Activated naive CD8-positive, alpha-beta T cell (primary cell): ENCODE measurements at regions not wholly inside any gene's neighbourhood (a gene's known extent, or its start where the extent isn't known, plus 50 kb on each side); places are given as distances from the start of the nearest gene placed in this dataset.

ENCODE experiments used
- H3K27ac Mint-ChIP-seq: one replicate; pipeline ENCODE4 v1.8.0; 2021; ENCODE audit warnings: mixed read lengths
- H3K27me3 Mint-ChIP-seq: one replicate; pipeline ENCODE4 v1.8.0; 2021; ENCODE audit warnings: mixed read lengths
- H3K36me3 Mint-ChIP-seq: one replicate; pipeline ENCODE4 v1.8.0; 2021; ENCODE audit warnings: mixed read lengths
- H3K4me1 Mint-ChIP-seq: one replicate; pipeline ENCODE4 v1.8.0; 2021; ENCODE audit warnings: low read depth, mixed read lengths
- H3K4me3 Mint-ChIP-seq: one replicate; pipeline ENCODE4 v1.8.0; 2021; ENCODE audit warnings: mild to moderate bottlenecking, mixed read lengths
- H3K9me3 Mint-ChIP-seq: one replicate; pipeline ENCODE4 v1.8.0; 2021; ENCODE audit warnings: low read depth, mixed read lengths

DNA sequence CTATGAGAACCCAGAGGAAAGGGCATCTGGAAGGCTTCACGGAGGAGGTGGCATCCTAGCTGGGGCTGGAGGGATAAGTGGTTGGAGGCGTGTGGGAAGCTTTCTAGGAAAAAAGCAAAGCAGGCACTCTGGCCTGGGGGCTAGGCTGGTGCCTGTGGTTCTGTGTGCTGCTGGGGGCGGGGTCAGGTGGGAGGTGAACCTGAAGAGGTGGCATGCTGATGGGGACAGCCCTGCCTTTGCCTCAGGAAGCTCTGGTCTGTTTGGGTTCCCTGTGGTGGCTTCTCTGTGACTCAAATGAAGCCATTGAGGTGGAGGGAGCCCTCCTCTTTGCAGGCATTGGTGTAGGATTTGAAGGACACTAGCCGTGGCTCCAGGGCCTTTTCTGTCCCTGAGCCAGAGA is 221.6 kb upstream of the POU3F1 start:
- Mint-ChIP-seq H3K27ac (no peak overlapping the region), H3K27me3 (peaks cover 22% of the 10 kb centered on the region), H3K9me3 (no peaks in the 10 kb centered on the region), H3K4me3 (no peak overlapping the region), H3K4me1 (no peaks in the 10 kb centered on the region), H3K36me3 (no peaks in the 10 kb centered on the region)

DNA sequence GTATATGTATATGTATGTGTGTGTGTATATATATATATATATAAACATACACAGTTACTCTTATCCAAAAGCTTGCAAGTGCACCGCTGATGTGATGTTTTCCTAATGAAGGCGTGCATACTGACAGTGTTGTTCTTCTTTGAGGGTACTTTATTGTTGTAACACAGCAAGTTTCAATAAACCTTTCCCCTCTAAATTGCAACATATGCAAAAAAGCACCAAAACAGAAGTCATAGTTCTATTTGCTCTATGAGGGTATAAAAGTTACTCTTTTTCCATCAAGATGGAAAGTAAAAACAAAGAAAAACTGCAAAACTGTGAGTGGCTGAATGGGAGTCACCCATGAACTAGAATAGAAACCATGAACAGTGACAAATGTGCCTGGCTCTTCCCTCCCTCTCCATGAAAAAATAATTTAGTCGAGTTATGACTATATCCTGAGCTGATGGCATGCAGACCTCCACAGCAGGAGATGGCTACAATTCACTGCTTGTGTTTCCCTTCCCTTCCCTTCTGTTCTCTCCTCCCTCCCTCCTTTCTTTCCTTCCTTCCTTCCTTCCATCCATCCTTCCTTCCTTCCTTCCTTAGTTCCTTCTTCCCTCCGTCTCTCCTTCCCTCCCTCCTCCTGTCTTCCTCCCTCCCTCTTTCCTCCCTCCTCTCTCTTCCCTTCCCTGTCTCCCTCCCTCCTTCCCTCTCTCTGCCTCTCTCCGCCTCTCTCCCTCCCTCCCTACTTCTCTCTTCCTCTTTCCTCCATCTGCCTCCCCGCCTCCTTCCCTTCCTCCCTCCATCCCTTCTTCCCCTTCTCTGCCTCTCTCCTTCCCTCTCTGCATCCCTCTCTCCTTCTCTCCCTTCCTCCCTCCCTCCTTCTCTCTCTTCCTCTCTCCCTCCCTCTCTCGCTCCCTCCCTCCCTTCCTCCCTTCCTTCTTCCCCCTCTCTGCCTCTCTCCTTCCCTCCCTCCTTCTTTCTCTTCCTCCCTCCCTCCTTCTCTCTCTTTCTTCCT is 220.7 kb upstream of the POU3F1 start:
- peaks cover 19% of the 10 kb centered on the region for H3K27me3 Mint-ChIP-seq
- no peak overlapping the region for H3K27ac Mint-ChIP-seq
- H3K9me3 Mint-ChIP-seq, result no peaks in the 10 kb centered on the region
- no peaks in the 10 kb centered on the region for H3K36me3 Mint-ChIP-seq
- H3K4me3 Mint-ChIP-seq, result no peak overlapping the region
- no peaks in the 10 kb centered on the region for H3K4me1 Mint-ChIP-seq

- peaks cover 14% of the 10 kb centered on the region for H3K27me3 Mint-ChIP-seq
- no peaks in the 10 kb centered on the region for H3K36me3 Mint-ChIP-seq
- H3K4me3 Mint-ChIP-seq, result no peak overlapping the region
- no peaks in the 10 kb centered on the region for H3K4me1 Mint-ChIP-seq
- H3K9me3 Mint-ChIP-seq, result no peaks in the 10 kb centered on the region
- no peak overlapping the region for H3K27ac Mint-ChIP-seq
Observed at GRCh38 chr1:38266197-38266520, 219.6 kb upstream of the POU3F1 start.

GRCh38 chr1:38265293-38266196 is 219.0 kb upstream of the POU3F1 start:
- Mint-ChIP-seq H3K4me1 (no peaks in the 10 kb centered on the region), H3K27me3 (peaks cover 15% of the 10 kb centered on the region), H3K9me3 (no peaks in the 10 kb centered on the region), H3K36me3 (no peaks in the 10 kb centered on the region), H3K4me3 (no peak overlapping the region), H3K27ac (no peak overlapping the region)

DNA sequence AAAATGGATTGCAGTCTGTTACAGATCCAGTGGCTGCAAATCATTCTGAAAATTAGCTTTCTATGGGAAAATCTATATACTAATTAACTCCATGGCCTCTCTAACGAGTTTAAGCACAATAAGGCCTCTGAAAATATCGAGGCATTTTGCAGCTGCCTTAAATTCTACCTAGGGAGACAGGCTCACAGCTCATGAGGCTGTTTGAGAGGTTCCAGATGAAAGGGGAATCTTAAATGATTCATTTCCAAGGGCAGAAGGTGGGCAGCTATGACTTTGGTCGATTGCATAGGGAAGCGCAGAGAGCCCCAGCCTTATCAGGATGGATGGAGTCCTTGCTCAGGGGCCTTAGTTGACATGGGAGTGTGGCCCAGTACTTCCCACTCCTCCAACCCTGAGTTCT is 216.8 kb upstream of the POU3F1 start:
- Mint-ChIP-seq H3K27me3 (peaks cover 6% of the 10 kb centered on the region), H3K4me1 (no peaks in the 10 kb centered on the region), H3K9me3 (no peaks in the 10 kb centered on the region), H3K36me3 (no peaks in the 10 kb centered on the region), H3K4me3 (no peak overlapping the region), H3K27ac (no peak overlapping the region)

GRCh38 chr1:38261574-38261973 is 215.0 kb upstream of the POU3F1 start:
- H3K9me3 Mint-ChIP-seq, result no peaks in the 10 kb centered on the region

DNA sequence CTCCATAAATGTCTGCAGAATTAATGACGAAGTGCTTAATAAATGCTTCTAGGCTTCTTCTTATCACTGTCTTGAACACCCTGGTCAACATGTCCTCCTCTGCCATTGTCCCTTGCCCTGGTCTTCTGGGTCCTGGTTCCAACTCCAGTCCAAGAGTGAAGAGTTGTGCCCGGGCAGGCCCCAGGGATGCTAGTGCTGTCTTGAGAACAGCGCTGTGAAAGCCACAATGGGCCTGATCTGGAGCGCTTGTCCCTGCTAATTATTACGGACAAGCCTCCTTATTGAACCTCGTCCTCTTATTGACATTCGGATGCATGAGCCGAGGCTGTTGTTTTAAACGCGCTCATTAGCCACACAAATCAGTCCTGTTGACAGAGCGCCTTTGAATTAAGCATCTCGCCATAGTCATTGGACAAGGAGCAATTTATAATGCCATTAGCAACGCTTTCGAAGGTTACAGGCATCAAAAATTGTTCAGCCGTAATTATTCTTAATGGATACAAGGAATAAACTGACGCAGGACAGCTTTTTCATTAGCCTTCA is 211.6 kb upstream of the POU3F1 start:
- no peaks in the 10 kb centered on the region for H3K36me3 Mint-ChIP-seq
- no peak overlapping the region for H3K27ac Mint-ChIP-seq
- no peaks in the 10 kb centered on the region for H3K4me1 Mint-ChIP-seq
- H3K4me3 Mint-ChIP-seq, result no peak overlapping the region
- no peaks in the 10 kb centered on the region for H3K9me3 Mint-ChIP-seq
- peaks cover 4% of the 10 kb centered on the region for H3K27me3 Mint-ChIP-seq

More at GRCh38 chr1:38261574-38261973, 215.0 kb upstream of the POU3F1 start:
- H3K36me3 Mint-ChIP-seq, result no peaks in the 10 kb centered on the region
- H3K4me3 Mint-ChIP-seq, result no peak overlapping the region
- H3K27ac Mint-ChIP-seq, result no peak overlapping the region
- H3K27me3 Mint-ChIP-seq, result peaks cover 4% of the 10 kb centered on the region
- H3K4me1 Mint-ChIP-seq, result no peaks in the 10 kb centered on the region

DNA sequence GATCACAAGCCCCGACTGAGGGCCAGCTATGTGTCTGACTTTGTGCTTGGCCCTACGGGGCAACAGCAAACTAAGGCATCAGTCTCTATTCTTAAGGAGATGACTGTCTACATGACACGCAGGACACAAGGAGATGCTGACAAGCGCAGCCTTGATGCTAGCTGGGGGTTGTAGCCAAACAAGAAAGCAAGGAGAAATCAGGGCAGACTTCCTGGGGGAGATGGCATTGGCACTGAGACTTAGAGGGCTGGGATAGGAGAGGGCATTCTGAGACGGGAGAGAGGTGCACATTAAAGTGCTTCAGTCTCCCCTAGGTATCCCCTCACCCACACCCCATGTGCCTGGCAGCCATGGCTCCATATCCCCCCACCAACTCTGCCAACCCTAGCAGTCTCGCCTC is 210.8 kb upstream of the POU3F1 start:
- H3K36me3 Mint-ChIP-seq, result no peaks in the 10 kb centered on the region
- H3K27ac Mint-ChIP-seq, result no peak overlapping the region
- peaks cover 4% of the 10 kb centered on the region for H3K27me3 Mint-ChIP-seq
- H3K4me3 Mint-ChIP-seq, result no peak overlapping the region
- no peaks in the 10 kb centered on the region for H3K9me3 Mint-ChIP-seq
- no peaks in the 10 kb centered on the region for H3K4me1 Mint-ChIP-seq

GRCh38 chr1:38256072-38256471 is 209.5 kb upstream of the POU3F1 start:
- H3K4me1 Mint-ChIP-seq, result no peaks in the 10 kb centered on the region
- H3K27me3 Mint-ChIP-seq, result peaks cover 2% of the 10 kb centered on the region
- no peak overlapping the region for H3K4me3 Mint-ChIP-seq
- H3K9me3 Mint-ChIP-seq, result no peaks in the 10 kb centered on the region
- H3K36me3 Mint-ChIP-seq, result no peaks in the 10 kb centered on the region
- H3K27ac Mint-ChIP-seq, result no peak overlapping the region

DNA sequence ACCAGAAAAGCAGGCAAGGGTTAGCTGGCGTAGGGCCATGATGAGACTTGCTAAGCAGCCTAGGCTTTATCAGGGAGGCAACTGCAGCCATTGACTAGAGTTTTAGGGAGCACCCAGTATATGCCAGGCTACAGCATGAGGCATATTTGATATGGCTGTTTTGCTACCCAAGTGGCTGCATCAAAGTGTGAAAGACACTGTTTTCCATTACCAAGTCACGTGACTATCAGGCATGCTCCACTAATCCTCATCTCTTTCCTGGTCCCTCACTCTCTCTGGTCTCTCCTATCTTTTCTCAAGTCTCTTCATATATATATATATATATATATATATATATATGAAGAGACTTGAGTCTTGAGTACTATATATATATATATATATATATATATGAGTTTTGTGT is 206.7 kb upstream of the POU3F1 start:
- H3K27me3 Mint-ChIP-seq, result peaks cover 3% of the 10 kb centered on the region
- H3K4me3 Mint-ChIP-seq, result no peak overlapping the region
- H3K36me3 Mint-ChIP-seq, result no peaks in the 10 kb centered on the region
- H3K27ac Mint-ChIP-seq, result no peak overlapping the region
- H3K9me3 Mint-ChIP-seq, result no peaks in the 10 kb centered on the region
- no peaks in the 10 kb centered on the region for H3K4me1 Mint-ChIP-seq

GRCh38 chr1:38250356-38250755 is 203.8 kb upstream of the POU3F1 start:
- no peaks in the 10 kb centered on the region for H3K36me3 Mint-ChIP-seq
- no peak overlapping the region for H3K4me3 Mint-ChIP-seq
- H3K27me3 Mint-ChIP-seq, result peaks cover 3% of the 10 kb centered on the region
- H3K9me3 Mint-ChIP-seq, result no peaks in the 10 kb centered on the region
- H3K4me1 Mint-ChIP-seq, result no peaks in the 10 kb centered on the region
- H3K27ac Mint-ChIP-seq, result no peak overlapping the region

DNA sequence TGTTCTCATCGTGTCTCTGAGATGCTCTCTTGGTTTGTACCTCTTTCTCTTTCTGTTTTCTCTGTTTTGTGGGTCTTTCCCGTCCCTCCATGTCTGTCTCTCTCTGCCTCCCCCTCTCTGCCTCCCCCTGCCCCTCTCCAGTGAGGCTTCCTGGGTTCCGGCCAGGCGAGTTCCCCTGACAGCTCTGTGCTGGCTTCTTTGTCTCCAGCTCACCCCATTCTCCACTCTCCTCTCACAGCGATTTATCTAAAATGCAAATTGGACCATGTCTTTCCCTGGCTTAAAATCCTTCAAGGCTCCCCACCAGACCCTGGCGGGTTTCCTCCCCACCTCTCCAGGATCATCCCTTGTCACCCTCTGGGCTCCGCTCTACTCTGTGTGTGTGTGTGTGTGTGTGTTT is 202.4 kb upstream of the POU3F1 start:
- no peak overlapping the region for H3K27ac Mint-ChIP-seq
- H3K4me1 Mint-ChIP-seq, result no peaks in the 10 kb centered on the region
- H3K4me3 Mint-ChIP-seq, result no peak overlapping the region
- H3K36me3 Mint-ChIP-seq, result no peaks in the 10 kb centered on the region
- H3K9me3 Mint-ChIP-seq, result no peaks in the 10 kb centered on the region
- H3K27me3 Mint-ChIP-seq, result peaks cover 3% of the 10 kb centered on the region

- no peaks in the 10 kb centered on the region for H3K4me1 Mint-ChIP-seq
- H3K27me3 Mint-ChIP-seq, result peaks cover 3% of the 10 kb centered on the region
- H3K36me3 Mint-ChIP-seq, result no peaks in the 10 kb centered on the region
Observed at GRCh38 chr1:38246955-38247952, 200.7 kb upstream of the POU3F1 start.

DNA sequence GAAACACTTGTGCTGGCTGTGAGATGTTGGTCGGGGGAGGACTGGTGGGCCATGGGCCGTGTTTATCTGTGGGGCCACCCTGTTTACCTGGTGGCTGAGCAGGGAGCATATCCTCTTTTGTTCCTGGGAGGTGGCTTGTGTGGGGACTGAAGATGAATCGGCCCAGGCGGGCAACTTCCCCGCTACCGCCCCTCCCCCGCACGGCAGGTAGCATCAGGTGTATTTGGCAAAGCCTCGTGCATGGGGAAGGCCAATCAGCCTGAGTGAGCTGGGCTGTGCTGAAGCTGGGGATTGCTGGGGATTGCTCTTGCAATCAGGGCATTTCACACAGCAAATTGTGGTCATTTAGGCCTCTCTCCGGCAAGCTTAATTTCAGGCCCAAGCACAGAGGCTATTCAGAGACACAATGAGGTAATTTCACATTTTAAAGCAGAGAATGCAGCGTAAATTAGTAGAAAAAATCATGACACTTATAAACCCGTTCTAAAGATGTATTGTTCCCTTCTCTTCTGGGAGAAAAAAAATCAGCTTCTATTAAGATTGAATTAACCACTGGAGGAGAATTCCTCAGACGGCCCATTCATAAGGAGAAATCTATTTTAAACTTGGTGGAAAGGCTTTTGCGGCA is 197.7 kb upstream of the POU3F1 start:
- Mint-ChIP-seq H3K4me3 (no peak overlapping the region), H3K27me3 (no peaks in the 10 kb centered on the region), H3K36me3 (no peaks in the 10 kb centered on the region), H3K4me1 (no peaks in the 10 kb centered on the region), H3K9me3 (no peaks in the 10 kb centered on the region), H3K27ac (no peak overlapping the region)

More at GRCh38 chr1:38246955-38247952, 200.7 kb upstream of the POU3F1 start:
- Mint-ChIP-seq H3K9me3 (no peaks in the 10 kb centered on the region), H3K4me3 (no peak overlapping the region), H3K27ac (no peak overlapping the region)
